Stimulated activated naive CD8-positive, alpha-beta T cell treated with anti-CD3 and anti-CD28 coated beads, Interleukin-15, Interleukin-2, amounts not matched to agents 100 U/mL and 50 U/mL, for 24 hours (primary cell): ENCODE measurements at regions not wholly inside any gene's neighbourhood (a gene's known extent, or its start where the extent isn't known, plus 50 kb on each side); places are given as distances from the start of the nearest gene placed in this dataset.

Experiments used
- ATAC-seq: fragments of 150-1000 bp; cut with Tn5 transposase; one replicate; pipeline ENCODE4 v1.10.0; 2021
- DNase-seq: peaks from one replicate; pipeline ENCODE4 v3.0.0; 2021

- no peak for DNase-seq
- no peak for ATAC-seq
These were observed 62.9 kb downstream of the NHLRC3 start for GRCh38 chr13:39100996-39101738.

DNA sequence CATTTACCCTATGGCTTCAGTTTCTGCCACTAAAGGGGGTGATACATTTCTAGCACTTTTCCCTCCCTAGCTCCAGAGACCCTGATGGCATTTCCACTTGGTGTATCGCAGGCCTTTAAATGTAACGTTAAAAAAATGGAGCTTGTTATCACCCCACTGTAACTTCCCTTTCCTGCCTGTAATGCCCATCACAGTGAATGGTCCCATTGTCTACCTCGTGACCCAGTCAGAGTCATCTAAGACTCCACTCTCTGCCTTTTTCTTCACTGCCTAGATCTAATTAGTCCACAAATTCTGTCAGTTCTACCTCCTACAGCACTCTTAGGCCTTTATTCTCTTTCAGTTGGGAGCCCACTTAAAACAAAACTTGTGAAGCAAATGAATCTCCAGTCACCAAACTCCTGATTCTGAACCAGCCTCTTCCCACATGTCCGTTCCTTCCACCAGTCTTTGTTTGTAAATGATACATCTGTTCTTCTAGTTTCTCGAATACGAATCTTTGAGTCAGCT, 64.8 kb downstream of the NHLRC3 start:
- ATAC-seq (no peak), DNase-seq (no peak)

- no peak for ATAC-seq
- DNase-seq, result no peak
These were observed 66.9 kb downstream of the NHLRC3 start for GRCh38 chr13:39105110-39105509.

- DNase-seq, result no peak
- ATAC-seq, result no peak
These were observed 68.2 kb downstream of the NHLRC3 start for GRCh38 chr13:39106216-39107005.

GRCh38 chr13:39107561-39107960, 69.3 kb downstream of the NHLRC3 start:
- ATAC-seq (no peak), DNase-seq (no peak)

DNA sequence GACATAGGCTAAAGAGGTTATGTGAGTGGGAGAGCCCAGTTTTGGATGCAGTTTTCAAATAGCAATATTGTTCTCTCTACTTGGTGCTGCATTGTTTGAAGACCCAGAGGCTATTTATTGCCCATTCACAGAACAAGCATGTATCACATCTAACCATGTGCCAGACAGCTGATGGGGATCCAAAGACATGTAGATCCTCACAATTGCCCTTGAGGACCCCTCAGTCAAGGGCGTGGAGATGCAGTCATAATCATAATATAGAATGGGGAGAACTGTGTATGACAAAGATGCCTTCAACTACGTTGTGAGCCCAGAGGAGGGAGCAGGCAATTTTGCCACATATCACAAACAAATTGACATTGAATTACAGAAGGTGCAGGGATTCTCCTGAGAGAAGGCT, 70.5 kb downstream of the NHLRC3 start:
- DNase-seq, result no peak
- no peak for ATAC-seq

DNA sequence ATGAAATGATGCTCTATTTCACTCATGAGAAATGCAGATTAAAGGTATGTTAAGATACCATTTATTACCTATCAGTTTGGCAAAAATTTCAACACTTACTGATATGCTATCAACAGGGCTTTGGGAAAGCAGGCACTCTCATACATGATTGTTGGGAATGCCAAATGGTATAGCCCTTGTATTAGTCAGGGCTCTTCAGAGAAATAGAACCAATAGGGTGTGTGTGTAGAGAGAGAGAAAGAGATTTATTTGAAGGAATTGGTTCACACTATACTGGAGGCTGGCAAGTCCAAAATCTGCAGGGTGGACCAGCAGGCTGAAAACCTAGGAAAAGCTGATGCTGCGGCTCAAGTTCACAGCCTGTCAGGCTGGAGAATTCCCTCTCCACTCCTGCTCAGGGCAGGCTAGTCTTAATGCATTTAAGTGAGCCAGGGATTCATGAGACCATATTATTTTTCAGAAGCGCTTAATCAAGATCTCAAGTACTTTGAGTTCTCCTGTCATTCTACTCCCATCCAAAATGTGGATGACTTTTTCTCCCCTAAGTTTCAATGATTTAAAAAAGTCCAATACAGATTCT, 72.4 kb downstream of the NHLRC3 start:
- ATAC-seq (no peak), DNase-seq (no peak)

GRCh38 chr13:39111145-39111544, 72.9 kb downstream of the NHLRC3 start:
- DNase-seq, result no peak
- ATAC-seq, result no peak

DNA sequence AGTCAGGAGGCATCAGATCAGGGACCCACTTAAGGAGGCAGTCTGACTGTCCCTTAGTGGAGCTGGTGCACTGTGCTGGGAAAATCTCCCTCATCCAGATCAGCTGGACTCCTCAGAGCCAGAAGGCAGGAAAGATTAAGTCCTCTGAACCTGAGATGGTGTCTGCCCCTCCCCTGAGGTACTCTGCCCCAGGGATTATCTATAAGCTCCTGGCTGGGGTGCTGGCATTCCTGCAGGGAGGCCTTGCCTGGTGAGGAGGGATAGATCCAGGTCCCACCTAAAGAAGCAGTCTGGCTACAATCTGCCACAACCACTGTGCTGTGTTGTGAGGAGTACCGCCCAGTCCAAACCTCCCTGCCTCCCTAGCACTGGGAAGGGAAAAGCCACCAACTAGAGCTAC, 81.2 kb downstream of the NHLRC3 start:
- DNase-seq, result no peak
- no peak for ATAC-seq

DNA sequence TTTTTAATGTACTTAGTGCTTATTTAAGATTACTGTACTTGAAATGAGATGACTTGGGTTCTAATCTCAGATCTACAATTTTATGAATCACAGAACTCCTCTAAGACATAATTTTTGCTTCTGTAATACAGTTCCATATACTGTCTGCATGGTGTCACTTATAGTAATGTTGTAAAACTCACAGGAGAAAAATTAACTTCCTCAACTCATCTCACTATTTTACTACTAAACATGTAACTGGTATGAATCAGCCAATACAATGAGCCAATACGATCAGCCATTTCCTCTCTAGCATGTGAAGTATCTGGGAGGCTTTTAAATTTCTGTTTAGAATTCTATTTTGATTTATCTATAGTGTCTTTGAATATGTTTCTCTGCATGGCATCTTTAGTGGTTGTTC, 85.3 kb downstream of the NHLRC3 start:
- no peak for ATAC-seq
- no peak for DNase-seq

GRCh38 chr13:39129213-39129612, 91.0 kb downstream of the NHLRC3 start:
- DNase-seq, result no peak
- no peak for ATAC-seq

DNA sequence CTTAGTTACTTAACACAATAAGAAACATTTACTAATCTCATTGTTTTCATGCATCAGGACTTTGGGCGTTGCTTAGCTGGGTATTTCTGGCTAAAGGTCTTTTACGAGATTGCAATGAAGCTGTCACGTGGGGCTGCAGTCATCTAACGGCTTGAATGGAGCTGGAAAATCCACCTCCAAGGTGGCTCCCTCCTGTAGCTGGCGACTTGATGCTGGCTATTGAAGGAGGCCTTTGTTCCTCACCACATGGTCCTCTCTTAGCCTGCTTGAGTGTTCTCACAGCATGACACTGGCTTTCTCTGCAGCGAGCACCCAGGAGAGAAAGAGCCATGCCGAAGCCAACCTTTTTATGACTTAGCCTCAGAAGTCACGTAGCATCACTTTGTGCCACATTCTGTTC, 92.0 kb downstream of the NHLRC3 start:
- no peak for ATAC-seq
- no peak for DNase-seq

GRCh38 chr13:39132286-39133230, 94.3 kb downstream of the NHLRC3 start:
- ATAC-seq (peak; percentile 46), DNase-seq (no peak)

GRCh38 chr13:39133781-39134180, 95.5 kb downstream of the NHLRC3 start:
- ATAC-seq (no peak), DNase-seq (no peak)

- DNase-seq, result no peak
- no peak for ATAC-seq
These were observed 96.3 kb downstream of the NHLRC3 start for GRCh38 chr13:39134574-39134973.

DNA sequence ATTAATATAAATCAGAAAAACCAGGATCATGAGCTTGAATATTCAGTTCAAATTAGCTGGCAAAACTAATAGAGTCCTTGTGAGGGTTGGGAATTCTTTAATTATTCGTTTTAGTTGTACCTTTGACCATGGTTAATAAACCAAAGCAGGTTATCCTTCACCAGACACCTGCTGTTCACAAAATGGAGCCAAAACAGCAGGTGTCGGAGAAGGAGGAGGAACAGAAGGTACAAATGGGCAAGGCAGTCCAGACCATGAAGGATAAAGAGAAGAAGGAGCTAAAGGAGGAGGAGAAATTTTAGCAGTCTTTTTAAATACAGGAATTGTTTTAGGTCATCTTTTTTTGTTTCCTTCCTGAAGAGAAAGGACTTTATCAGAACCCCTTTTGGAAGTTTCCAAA, 106.1 kb downstream of the NHLRC3 start:
- no peak for DNase-seq
- no peak for ATAC-seq

DNA sequence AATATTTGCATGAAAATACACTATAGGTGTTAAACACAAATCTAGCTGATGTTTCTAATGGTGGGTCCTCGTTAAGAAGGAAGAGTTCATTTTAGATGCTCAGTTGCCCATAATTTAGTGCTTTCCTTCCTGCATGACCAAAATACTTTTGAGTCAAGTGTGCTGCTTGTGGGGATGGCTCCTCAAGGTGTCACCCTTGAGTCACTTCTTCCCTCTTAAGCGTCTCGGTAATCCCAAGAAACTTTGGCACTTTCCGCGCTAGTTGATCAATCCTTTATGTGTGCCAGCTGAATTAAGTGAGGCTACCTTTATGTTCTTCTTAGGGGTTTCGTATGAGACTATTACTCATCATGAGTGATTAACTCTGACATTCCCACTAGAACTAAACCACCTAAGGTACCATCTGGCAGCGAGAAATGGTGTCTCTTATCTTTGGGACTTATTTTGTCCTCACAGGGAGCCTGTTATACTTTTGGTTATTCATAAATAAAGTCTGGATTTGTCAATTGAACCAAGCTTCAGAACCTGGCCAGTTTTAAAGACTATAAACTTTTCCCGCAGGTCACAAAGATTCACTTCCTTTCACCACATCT, 106.8 kb downstream of the NHLRC3 start:
- ATAC-seq, result peak; percentile 58
- peak; percentile 18 for DNase-seq

GRCh38 chr13:39148513-39148961, 110.3 kb downstream of the NHLRC3 start:
- DNase-seq (no peak), ATAC-seq (peak; percentile 57)

- DNase-seq (no peak), ATAC-seq (no peak)
These were observed 111.6 kb downstream of the NHLRC3 start for GRCh38 chr13:39149896-39150295.

DNA sequence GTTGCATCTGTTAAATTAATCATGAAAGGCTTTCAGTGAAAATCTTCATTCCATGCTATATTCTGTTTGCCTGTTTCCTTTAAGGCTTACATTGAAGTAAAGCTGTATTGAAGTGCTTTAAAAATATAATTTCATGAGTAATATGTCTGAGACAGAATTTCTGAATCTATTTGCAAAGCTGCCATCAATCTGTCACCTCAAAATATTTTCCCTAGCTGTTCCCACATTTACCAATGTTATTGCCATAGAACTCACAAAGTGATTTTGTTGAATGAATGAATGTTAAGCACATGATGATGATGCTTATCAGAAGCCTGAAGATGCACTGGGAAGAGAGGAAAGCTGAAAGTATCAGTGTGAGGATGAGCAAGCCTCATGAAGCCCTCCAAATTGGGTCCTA, 115.8 kb downstream of the NHLRC3 start:
- no peak for ATAC-seq
- no peak for DNase-seq

DNA sequence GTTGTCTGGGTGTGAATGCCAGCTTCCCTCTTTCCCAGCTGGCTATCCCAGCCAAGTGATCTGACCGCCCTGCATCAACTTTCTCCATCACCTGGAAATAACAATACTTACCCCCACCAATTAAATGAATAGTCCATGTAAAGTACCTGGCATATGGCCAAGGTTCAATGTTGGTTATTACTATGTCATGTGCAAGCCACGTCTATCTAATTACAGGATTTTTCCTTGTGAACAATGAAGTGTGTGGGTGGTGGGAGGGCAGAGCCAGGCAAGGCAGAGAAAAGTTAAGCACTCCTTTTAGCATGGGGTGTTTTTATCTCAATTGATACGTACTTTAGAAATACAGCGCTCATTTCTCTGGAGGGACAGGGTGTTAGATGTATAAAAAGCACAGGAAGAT, 121.1 kb downstream of the NHLRC3 start:
- DNase-seq (peak; percentile 7), ATAC-seq (peak; percentile 65)
